Middle frontal gyrus (tissue), 1 donor: ENCODE measurements at regions not wholly inside any gene's neighbourhood (a gene's known extent, or its start where the extent isn't known, plus 50 kb on each side); places are given as distances from the start of the nearest gene placed in this dataset.

Experiments
- DNase-seq: peaks from one replicate; pipeline ENCODE4 v3.0.0-alpha.2; 2015; ENCODE audit warnings: low spot score; ENCODE audit errors: extremely low spot score

DNA sequence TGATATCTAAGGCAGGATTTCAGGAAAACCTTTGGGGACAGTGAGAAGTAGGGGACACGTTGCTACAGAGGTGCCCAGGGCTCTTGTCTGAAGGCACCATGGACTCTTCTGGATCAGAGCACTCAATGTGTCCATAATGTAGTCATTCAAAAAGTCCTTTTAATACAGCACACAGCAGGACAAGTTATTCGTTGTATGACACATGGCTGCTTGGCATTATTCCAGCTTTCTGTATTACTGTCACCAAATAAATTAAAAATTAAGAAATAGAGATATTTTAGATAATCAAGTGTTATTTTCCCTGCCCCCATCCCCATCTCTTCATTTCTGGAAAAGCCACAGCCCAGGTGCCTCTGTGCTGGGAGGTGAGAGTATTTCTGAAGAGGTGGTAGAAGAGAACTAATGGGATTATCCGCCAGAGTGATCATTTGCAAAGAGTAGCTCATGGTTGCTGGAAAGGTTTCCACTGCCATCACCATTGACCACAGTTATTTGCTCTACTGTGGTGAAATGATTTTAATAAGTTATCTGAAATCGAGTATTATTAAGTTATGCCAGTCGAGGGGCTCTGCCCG, 83.0 kb downstream of the CXCL12 start:
- no peak for DNase-seq

DNA sequence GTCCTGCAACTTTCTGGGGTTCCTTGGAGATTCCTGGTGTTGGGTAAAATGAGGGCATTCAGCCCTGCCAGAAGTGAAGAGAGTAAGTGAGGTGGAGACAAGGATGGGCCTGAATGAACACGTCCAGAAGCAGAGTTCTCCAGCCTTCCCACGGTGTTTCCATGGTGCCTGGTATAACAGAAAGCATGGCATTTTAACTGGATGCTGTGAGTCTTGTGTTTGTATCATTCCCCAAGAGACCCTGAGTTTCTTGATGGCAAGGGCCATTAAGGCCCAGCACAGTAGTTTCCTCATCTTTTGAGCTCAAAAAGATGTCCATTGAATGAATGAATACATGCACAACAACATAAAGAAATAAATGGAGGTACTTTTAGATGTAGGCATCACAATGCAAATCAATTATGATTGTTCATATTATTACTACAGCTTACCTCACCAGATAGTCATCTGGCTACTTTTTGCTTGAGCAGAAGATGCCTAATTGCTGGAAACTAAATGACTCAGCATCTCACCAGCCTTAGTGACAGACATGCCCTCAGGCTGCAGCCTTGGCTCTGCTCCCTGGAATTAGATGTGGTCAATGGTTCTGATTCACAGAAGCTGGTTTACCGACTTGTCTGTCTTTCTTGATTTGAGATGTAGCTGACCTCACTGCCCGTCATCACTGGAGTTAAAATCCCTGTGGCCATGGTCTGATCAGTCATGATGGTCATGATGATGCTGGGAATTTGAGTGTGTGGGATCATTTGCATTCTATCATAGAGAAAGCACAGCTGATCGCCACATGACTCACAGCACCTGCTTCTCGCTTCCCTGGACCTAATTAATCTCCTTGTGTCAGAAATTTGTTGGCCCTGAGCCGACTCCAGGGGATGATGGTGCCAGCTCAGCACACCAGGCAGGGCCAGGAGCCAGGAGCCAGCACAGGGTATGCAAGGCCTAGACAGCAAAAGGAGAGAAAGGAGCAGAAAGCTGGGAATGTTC, 83.9 kb downstream of the CXCL12 start:
- no peak for DNase-seq

DNA sequence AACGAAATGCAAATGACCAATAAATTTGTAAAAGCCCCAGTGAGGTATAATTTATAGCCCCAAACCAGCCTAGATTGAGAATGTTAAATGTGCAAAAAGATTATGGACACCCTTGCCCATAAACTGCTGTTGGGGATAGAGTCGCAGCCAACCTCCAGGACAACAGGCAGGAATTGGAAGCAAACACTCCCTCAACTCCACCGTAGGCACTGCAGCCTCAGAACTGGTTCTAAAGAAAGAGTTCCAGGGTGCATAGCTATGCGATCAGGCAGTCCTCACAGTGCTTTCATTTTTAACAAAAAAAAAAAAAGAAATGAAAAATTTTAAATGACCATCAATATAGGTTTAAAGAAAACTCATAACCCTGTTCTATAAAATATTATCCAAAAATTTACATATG, 86.2 kb downstream of the CXCL12 start:
- DNase-seq = no peak

DNA sequence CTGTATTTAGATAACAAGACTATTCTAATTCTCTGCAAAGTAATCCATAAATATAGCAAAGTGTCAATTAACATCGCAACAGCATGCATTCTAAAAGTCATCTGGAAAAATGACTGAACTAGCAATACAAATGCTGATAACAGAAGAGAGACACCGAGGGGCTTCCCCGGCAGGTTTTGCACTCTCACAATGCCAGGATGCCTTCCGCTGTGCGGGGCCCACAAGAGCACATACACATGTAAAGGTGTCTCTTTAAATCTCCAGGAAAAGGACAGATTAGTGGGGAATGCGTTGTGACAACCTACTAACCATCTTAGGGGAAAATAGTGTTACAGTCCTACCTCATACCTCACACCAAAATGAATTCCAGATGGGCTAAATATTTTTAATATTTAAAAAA, 86.9 kb downstream of the CXCL12 start:
- DNase-seq = no peak

DNA sequence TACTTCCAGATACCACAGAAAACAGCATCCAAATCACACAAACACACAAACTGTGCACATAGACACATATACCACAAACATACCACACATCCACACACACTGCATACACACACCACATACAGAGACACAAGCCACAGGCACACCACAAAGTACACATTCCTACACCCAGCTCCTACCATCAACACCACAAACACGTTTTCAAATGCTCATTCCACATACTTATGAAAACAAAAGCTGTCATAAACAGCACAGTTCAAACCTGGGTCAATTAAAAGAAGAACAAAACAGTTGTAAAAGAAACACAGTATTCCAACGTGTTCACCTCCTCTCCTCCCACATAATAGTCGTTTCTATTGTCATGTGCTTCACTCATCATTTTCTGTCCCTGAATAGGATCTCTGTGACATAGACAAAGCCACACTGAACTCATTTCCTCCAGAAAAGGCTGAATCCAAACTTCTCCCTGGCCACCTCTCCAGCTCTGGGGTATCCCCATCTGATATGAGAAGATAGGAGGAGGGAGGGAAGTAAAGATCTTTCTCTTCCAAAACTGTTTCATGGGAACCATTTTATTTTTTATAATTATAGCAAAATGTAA, 89.2 kb downstream of the CXCL12 start:
- DNase-seq = no peak

DNA sequence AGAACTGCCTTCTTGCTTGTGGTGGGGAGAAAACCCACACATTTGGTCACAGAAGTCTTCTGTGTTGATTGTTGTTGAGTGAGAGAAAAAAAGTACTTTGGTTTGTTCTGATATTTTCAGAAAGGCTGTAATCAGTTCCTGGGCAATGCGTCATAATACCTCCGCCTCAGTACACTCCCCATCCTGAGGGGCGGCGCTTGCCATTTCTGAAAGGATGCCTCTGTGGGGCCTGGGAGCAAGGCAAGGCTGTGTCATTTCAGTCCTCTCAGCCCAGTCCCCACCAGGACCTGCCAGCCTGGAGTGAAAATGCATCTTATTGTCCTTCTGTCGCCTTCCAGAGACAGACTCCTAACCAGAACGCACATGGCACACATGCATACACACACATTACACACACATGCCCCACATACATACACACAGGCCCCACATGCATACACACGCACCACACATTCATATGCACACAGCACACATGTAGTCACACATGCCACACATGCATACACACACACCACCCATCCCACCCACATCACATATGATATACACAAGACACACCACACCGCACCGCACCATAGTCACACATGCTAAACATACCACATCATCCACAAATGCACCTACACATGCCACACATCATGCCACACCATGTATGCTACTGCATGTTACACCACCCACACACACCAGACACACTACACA, 90.0 kb downstream of the CXCL12 start:
- no peak for DNase-seq

DNA sequence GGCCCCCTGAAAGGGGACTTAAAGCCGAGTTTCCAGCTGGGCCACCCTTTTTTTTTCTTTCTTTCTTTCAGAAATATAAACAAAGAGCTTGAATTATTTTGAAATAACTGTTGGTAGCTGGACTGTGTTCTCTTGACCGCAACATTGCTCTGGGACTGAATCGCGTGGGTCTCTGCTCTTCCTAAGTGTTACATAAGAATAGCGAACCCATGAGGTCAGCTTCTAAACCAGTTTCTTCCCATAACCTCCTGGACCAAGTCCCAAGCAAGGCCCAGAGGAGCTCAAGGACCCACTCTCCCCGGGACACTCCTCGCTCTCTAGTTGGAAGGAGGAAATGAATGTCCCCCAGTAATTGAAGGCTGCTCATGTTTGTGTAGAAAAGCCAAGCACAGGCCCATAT, 91.1 kb downstream of the CXCL12 start:
- no peak for DNase-seq

DNA sequence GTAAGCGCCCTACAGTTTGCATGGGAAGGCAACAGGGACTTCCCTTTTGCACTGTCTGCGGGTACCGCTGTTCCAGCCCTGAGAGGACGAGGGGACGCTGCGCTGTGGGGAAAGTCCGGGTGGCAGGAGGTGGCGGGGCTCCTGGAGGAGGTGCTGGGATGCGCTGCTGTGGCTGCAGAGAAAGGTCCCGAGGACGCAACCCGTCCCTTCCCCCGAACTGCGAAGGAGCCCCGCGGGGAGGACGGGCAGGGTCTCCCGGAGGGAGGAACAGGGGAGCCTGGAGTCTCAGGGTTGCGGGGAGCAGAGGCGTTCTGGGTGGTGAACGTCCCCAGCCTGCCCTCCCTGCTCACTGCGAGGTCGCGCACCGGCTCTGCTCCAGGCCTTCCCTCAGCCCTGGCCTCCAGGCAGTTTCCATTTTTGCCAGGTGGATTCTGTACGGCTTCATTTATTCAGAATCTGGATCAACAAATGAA, 91.6 kb downstream of the CXCL12 start:
- no peak for DNase-seq

DNA sequence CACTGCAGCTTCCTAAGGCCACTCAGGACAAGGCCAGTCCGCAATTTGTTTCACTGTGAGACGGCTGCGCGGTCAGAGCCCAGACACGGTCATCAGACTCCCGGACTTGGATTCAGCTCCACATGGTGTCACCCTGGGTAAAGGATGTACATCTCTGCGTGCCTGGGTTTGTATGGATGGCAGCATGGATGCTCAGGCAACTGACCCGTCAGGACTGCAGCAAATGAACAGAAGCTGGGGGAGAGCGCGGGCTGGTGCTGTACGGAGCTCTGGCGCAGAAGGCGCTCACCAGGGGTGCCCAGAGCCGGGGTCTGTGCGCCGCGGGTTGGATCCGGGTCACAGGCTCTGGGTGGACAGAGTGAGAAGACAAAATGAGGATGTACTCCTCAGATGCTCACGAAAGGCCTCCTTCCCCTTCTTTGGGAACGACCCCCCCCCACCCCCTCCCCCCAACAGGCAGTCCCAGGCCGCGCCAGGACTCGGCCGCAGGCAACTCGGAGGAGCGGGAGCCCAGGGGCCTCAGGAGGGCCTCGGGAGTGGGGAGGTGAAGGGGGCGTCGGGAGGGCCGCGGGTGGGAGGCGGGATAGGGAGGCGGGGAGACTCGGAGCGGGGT, 92.4 kb downstream of the CXCL12 start:
- no peak for DNase-seq

DNA sequence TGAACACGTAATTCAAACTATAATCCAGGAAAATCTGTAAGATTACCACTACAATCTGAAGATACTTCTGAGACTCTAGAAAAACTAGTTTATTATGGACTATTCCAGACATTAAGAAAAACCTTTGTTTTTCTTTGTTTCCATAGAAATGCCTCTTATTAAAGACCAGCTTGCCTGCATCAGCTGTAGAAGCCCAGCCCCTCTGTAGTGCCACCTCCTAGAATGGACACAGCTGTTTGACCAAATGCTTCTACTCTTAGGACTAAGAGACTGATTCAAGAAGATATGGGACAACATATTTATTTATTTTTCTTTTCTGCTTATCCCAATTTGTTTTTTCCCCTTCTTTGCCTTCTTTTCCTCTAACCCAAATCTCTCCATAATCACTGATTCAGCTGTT, 93.8 kb downstream of the CXCL12 start:
- no peak for DNase-seq

DNA sequence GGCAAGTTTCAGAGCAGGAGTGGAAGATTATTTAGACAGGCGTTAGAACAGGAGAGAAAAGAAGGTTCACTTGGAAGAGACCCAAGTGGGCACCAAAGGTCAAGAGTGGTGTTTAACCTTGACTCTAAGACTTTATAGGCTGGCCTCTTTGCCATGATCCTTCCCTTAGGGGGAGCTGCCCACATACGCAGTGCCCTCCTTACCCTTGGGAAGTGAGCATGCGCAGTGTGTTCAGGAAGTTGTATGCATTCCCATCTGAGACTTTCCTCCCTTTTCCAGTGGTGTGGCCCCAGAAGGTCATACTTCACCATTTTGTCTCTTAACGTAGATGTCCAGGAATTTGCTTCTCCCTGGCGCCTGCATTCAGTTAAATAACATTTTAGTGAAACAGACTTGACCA, 95.8 kb downstream of the CXCL12 start:
- no peak for DNase-seq

DNA sequence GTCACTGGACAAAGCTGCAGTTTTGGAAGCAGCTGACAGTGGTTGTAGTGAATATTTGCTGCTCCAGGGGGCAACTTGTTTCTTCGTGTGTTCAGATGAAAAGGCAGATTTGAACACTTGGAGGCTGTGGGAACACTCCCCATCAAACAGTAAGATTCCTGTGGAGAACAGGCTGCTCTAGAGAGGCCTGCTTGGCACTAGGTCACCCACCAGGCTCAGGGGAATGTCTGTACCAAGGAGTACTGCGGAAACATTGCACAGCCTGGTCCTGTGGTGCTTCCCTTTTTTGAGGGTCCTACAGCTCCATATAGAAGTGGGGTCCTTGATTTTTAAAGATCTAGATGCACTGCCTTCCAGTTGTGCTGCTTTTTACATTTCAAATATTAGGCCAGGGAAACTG, 97.5 kb downstream of the CXCL12 start:
- DNase-seq = no peak

DNA sequence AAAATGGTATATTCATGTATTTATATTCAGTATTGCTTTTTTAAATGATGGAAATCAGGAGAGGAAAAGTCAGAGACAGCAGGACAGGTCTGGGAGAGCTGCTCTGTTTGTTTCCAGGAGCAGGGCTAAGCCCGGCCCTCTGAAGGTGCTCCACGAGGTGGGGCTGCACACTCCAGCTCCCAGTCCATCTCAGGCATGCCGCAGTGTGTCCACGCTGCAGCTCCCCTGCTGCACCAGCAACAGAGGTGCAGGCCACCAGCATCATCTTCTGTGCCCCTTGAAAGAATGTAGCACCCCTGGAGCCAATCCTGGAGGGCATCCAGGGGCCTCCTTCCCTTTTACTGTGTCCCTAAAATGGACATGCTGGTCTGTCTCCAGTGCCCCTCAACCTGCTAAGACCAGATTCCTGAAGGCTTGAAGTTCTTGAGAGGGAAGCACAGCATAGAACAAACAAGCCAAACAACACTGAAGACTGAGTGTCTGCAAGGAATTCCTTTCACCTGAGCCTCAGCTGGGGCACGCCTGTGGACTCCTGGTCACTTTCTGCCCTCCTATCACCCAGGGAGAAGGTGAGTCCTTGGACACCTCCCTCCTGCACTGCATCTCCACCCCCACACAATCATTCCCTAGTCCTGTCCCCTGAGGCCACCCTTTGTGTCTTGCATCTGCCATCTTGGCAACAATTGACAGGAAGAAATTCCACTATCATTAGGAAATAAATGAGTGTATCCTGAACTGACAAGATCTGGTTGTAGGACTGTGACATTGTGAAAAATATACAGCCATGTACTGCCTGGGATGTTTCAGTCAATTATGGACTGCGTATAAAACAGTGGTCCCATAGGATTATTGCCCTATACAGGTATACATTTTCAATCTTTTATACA, 100.5 kb downstream of the CXCL12 start:
- no peak for DNase-seq

DNA sequence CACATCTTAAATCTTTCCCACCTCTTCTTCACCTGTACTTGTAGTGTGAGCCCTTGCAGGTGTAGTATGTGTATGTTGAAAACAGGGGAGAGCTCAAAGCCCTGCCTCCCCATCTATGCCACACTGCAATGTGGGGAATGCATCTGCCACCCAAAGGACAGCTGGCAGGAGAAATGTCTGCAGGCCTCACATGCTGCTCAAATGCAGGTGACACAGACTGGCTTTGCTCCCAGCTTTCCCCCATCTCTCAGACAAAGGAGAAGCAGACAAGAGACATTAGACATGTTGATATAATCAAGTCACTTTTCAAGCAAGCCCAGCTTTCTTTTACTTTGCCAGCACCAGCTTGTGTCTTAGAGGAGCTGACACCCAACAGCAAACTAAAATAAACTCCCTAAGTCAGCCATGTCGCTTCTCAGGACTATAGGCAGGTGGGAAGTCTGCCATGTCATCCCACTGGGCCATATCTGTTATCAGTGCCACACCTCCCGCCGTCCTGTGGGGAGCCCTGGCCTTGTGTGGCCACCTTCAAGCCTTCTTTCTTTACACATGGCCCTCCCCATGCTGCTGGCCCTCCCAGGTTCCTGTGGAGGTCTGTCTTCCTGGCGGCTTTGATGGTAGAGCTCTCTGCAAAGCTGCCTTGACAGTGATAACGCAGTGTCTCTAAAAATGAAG, 102.1 kb downstream of the CXCL12 start:
- DNase-seq = no peak

DNA sequence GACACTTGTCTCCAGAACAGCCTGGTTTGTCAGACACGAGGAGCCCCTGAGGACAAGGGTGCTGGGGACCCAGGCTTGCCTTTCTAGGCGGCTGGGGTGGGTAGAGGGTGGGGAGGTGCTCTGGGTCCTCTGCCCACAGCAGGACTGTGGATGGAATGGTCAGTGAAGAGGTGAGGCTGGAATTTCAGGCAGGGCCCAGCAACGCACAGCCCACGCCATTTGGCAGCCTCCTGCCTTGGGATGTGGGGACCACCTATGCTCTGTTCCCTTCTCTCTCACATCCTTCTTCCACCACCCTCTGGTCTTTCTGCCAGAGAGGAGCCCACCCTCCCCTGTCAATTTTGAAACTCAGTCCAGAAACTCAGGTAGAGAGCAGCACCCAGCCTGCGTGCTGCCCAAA, 103.2 kb downstream of the CXCL12 start:
- no peak for DNase-seq

DNA sequence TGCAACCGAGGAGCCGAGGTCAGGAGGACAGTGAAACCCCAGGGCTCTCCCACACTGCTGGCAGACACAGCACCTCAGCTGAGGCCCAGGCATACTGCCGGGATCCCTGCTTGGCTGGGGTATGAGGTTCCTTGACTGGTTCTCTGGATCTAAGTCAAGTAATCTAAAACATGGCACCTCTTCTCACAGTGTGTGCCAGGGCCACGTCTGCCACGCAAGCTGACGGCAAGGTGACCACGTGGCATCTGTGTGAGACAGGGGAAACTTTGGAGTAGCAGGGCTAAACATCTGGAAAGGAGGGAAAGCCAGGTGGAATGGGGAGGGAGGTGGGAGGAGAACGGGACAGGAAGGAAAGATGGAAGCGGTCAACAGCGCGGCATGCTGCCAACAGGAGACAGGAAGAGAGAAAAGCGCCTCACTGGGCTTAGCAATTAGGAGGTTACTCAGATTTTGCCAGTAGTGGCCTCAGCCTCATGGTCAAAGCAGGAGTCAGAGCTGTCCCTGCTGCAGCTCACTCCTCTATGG, 103.7 kb downstream of the CXCL12 start:
- no peak for DNase-seq

DNA sequence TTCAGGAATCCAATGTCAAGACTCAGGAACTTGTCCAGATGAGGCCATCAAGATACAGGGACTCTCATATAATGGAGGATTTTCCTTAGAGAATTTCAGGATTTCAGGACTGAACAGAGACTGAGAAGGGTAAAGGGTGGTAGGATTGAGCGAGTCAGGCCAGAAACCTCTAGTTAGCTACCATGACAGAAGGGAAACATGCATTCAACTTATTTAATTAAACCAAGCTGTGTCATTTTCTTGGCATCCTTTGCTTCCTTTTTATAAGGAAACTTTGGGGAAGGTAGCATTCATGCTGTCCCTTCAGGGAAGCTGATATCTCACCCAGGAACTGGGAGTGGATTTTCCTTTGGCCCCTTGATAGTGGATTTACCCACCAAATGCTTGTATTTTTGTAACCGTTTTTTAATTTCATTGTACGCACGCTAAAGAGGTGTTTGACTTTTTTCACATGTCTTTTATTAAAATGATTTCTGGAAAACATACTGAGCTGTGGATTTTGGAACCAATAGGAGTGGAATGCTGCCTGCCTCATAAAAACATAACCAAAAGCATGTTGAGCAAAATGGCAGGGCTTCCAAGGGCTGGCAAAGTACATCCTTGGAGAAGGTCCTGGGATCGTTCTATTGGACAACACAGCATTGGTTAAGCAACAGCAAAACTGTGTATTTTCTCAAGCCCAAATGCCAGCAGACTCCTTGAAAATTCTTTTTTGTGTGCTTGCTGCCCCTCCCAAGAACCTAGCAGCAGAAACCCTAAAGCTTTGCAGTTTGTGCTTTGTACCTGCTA, 104.5 kb downstream of the CXCL12 start:
- no peak for DNase-seq

DNA sequence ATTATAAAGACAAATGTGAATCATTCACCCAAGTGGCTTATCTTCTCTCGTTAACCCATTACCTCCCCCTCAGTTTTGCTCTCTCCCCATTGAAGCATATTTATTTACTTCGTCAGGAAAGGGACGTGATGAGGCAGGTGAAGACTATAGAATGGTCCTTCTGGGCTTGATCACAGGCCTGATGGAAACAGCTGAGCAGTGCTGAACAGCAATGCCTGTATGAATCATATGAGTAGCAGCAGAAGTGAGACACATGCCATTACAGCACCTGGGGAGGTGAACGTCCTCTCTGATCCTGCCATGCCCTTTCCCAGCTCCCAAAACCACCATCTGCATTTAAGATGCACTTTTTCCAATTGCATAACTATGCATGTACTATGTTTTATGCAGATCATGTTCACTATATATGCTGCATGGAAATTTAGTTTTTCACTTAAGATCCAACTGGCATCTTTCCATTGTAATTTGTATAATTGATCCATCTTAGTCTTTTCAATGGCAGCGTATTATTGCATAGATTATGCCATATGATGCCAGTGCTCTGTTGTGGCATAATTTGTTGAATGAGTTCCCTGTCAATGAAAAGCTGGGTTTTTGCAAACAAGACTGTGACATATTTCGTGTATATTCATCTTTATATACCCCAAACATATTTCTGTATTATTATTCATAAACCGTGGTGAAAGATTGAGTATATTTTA, 105.3 kb downstream of the CXCL12 start:
- DNase-seq = no peak
